Erythroblast (primary cell): ENCODE measurements at regions not wholly inside any gene's neighbourhood (a gene's known extent, or its start where the extent isn't known, plus 50 kb on each side); places are given as distances from the start of the nearest gene placed in this dataset.

ENCODE experiments used
- GATA1 ChIP-seq: IDR thresholded peaks from 2 replicates; pipeline ENCODE4 v1.6.1; 2011; ENCODE audit warnings: low read depth, mild to moderate bottlenecking, control low read depth, low read length, moderate library complexity
- POLR2A ChIP-seq: IDR thresholded peaks from 2 replicates; pipeline ENCODE4 v1.6.1; 2011; ENCODE audit warnings: mild to moderate bottlenecking, low read length

GRCh38 chr2:41926614-41927580 is 120.9 kb upstream of the PKDCC start:
- no peak for TF ChIP-seq POLR2A
- no peak for TF ChIP-seq GATA1
